GM12864 (cell line): ENCODE measurements at regions not wholly inside any gene's neighbourhood (a gene's known extent, or its start where the extent isn't known, plus 50 kb on each side); places are given as distances from the start of the nearest gene placed in this dataset.
"Not testable (repeated sequence)": the region's sequence is repeated elsewhere in the genome, so short reads cannot be mapped to it uniquely, and the experiment has no call there.

ENCODE experiments used
- DNase-seq: peaks from one replicate; pipeline ENCODE4 v3.0.0-alpha.2; 2011; ENCODE audit warnings: low read depth
- H3K4me3 ChIP-seq: 2 replicates; pipeline ENCODE4 v1.5.1; 2011; ENCODE audit warnings: mild to moderate bottlenecking, low read depth, low read length, control low read depth
- TF ChIP-seq, protein P1 (sequence below): IDR thresholded peaks from 2 replicates; pipeline ENCODE4 v1.5.1; 2011; ENCODE audit warnings: low read depth, mild to moderate bottlenecking, moderate library complexity, low read length, control low read depth, inconsistent platforms; ENCODE audit errors: missing control alignments

DNA sequence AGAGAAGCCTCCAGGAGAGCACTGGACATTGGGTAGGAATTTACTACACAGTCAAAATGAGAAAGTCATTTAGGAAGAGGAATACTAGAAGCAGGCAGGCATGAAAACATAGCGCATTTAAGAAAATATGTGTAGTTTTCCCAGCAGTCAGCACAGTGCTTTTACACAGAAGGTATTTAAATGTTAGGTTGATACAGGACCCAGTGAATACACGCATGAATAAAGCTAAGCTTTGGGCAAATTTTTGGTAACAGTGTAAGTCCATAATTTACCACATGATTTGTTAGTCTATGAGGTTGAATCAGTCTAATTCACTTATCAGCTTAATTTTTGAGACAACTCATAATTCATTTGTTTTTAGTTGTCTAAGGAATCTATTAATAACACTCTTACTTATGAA is 421.7 kb upstream of the CDH20 start:
- TF ChIP-seq, protein P1, sequence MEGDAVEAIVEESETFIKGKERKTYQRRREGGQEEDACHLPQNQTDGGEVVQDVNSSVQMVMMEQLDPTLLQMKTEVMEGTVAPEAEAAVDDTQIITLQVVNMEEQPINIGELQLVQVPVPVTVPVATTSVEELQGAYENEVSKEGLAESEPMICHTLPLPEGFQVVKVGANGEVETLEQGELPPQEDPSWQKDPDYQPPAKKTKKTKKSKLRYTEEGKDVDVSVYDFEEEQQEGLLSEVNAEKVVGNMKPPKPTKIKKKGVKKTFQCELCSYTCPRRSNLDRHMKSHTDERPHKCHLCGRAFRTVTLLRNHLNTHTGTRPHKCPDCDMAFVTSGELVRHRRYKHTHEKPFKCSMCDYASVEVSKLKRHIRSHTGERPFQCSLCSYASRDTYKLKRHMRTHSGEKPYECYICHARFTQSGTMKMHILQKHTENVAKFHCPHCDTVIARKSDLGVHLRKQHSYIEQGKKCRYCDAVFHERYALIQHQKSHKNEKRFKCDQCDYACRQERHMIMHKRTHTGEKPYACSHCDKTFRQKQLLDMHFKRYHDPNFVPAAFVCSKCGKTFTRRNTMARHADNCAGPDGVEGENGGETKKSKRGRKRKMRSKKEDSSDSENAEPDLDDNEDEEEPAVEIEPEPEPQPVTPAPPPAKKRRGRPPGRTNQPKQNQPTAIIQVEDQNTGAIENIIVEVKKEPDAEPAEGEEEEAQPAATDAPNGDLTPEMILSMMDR = no peak
- no peak overlapping the region for H3K4me3 ChIP-seq

DNA sequence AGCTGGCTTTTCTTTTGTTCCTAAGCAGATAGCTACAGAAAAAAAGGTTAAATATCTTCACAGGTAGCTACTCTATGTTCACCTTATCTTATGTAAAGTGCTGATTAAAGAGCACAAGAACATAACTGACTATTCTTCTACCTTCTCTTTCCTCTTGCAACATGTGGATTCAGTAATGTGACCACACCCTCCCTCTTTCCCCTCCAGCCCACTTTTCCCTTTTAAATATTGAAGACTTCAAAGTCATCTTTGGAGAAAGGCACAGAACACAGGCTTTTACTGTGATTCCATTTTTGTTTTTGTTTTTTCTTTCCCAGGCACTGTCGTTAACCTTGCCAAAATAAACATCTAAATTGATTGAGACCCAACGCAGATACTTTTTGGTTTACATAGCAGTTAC is 418.1 kb upstream of the CDH20 start:
- no peak for DNase-seq
- TF ChIP-seq, protein P1 = no peak
- no peak overlapping the region for H3K4me3 ChIP-seq

More for the DNA sequence above, 421.7 kb upstream of the CDH20 start:
- DNase-seq = no peak

DNA sequence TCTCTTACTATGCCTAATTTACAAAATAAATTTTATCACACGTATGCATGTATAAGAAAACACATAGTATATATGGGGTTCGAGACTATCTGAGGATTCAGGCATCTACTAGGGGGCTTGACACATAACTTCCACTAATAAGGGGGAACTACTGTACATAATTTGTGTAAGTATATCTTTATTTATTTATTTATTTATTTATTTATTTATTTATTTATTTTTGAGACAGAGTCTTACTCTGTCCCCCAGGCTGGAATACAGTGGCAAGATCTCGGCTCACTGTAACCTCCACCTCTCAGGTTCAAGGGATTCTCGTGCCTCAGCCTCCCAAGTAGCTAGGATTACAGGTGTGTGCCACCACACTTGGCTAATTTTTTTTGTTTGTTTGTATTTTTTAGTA is 414.4 kb upstream of the CDH20 start:
- DNase-seq, H3K4me3 ChIP-seq: not testable (repeated sequence)

DNA sequence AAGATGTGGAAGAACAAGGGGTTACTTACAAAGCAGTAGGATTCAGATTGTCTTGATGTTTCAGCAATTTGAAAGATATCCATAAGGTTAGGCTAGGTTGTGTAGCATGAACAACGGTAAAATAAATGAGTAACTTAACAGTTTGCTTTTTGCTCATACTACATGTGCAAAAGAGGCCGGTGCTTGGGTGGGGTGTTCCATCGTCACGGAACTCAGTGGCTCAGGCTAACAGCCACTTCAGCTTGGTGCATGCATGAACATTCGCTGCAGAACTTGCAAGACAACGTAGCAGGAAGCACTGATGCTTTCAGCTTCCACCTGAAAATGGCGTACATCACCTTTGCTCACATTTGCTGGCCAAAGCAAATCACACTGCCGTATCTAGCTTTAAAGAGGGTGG is 407.3 kb upstream of the CDH20 start:
- DNase-seq = no peak
- no peak overlapping the region for H3K4me3 ChIP-seq
- TF ChIP-seq, protein P1 = no peak

DNA sequence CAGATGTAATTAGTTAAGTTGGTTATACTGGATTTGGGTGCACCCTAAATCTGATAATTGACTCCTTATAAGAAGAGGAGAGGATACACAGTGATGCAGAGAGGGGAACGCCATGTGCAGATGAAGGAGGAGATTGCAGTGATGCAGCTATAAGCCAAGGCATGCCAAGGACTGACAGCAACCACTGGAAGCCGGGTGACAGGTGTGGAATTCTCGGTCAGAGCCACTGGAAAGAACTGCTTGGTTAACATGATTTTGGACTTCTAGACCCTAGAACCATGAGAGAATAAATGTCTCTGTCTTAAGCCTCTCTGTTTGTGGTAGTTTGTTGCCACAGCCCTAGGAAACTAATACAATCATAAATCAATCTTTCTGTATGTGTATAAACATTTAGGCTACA is 403.3 kb upstream of the CDH20 start:
- H3K4me3 ChIP-seq = no peak overlapping the region
- TF ChIP-seq, protein P1 = no peak
- DNase-seq = no peak

DNA sequence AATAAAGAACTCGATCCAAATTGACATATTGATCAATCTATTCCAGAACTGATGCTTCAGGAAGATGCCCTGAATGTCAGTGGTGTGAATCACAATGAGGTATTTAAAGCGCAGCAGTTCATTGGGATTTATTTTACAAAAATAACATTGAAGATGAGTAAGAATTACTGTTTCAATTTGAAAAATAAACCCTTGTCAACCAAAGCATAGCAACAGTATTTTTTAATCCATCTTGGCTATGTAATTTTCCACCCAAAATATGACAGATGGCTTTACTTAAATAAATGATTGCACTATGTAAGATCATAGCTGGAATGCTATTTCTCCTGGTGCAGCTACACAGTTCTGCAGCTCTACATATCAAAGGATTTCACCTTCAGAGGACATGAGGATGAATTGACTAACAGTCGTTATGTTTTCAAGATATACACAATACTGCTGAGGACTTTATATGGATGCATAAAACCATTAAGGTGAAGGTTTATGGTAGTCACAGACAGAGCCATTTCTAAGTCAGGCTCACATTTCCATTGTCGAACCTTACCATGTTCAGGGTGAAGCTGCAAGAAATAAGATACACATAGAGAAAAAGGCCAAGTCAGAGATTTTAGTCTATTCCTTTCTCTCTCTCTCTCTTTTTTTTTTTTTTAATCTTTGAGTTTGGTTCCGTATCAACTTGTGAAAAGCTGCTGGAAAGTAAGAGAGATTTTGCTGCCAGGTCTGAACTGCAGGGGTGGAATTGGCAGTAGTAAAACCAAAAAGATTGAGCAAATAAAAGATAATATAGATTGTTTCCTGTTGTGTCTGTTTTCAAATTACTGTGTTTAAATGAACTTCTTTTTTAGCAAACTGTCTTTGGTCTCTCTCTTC is 398.0 kb upstream of the CDH20 start:
- no peak overlapping the region for H3K4me3 ChIP-seq
- TF ChIP-seq, protein P1 = no peak
- no peak for DNase-seq

DNA sequence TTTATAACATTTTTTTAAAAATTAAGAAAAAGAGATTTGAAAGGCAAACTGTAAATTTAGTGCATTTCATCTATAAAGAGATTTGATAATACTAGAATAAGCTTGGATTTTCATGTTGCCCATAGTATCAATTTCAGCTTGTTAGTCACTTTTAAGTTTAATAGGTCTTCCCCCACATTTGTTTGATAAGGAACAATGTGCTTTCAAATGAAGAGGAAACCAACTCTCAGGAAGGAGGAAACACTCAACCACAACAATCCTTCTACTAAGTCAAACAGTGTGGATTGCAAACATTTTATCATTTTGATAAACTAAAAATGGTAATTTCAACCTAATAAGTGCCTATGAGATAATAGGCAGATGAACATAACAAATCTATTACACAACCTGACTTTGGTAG is 397.1 kb upstream of the CDH20 start:
- no peak for DNase-seq
- TF ChIP-seq, protein P1 = no peak
- H3K4me3 ChIP-seq = no peak overlapping the region
